Panc1 (cell line): ENCODE measurements at regions not wholly inside any gene's neighbourhood (a gene's known extent, or its start where the extent isn't known, plus 50 kb on each side); places are given as distances from the start of the nearest gene placed in this dataset.

Source experiments
- CTCF ChIP-seq: fragments of 450-650 bp; IDR thresholded peaks from 2 replicates; pipeline ENCODE4 v1.5.1; 2017; ENCODE audit warnings: mild to moderate bottlenecking
- POLR2AphosphoS5 ChIP-seq: IDR thresholded peaks from 2 replicates; pipeline ENCODE4 v1.6.1; 2012; ENCODE audit warnings: mild to moderate bottlenecking, low read depth, low read length, moderate library complexity
- REST ChIP-seq, 2 experiments: IDR thresholded peaks; 2 replicates each; pipeline ENCODE4 v1.6.1; 2011 to 2012; ENCODE audit warnings: low read depth in 2 of 2, control low read depth in 1 of 2, low read length in 1 of 2, mild to moderate bottlenecking in 1 of 2, moderate library complexity in 1 of 2; ENCODE audit not compliant: insufficient read depth in 1 of 2

- TF ChIP-seq CTCF (no peak), REST (IDR thresholded peaks at IDR 0.05; ENCODE audit: insufficient read depth in 1 of 2, low read depth in 2 of 2, low read length in 1 of 2) (no peak), POLR2AphosphoS5 (no peak)
These were observed 100.9 kb downstream of the ARL4C start for GRCh38 chr2:234395891-234396420.
